GM06990 (cell line): ENCODE measurements at regions not wholly inside any gene's neighbourhood (a gene's known extent, or its start where the extent isn't known, plus 50 kb on each side); places are given as distances from the start of the nearest gene placed in this dataset.

Source experiments
- DNase-seq: peaks from one replicate; pipeline ENCODE4 v3.0.0-alpha.2; 2011; ENCODE audit not compliant: insufficient read length; ENCODE audit errors: extremely low read depth
- H3K27me3 ChIP-seq: replicated peaks from 2 replicates; pipeline ENCODE4 v1.6.0; 2011; ENCODE audit warnings: low read length; ENCODE audit not compliant: control insufficient read depth, insufficient read depth
- H3K36me3 ChIP-seq: 2 replicates; pipeline ENCODE4 v1.5.1; 2011; ENCODE audit warnings: low read length; ENCODE audit not compliant: control insufficient read depth, insufficient read depth
- H3K4me3 ChIP-seq: replicated peaks from 2 replicates; pipeline ENCODE4 v1.5.1; 2011; ENCODE audit warnings: low read depth, mild to moderate bottlenecking, control low read depth, low read length
- TF ChIP-seq, protein P1 (sequence below): IDR thresholded peaks from 2 replicates; pipeline ENCODE4 v1.5.1; 2011; ENCODE audit warnings: low read length, control low read depth, mild to moderate bottlenecking, inconsistent platforms; ENCODE audit not compliant: insufficient read depth, poor library complexity, severe bottlenecking

DNA sequence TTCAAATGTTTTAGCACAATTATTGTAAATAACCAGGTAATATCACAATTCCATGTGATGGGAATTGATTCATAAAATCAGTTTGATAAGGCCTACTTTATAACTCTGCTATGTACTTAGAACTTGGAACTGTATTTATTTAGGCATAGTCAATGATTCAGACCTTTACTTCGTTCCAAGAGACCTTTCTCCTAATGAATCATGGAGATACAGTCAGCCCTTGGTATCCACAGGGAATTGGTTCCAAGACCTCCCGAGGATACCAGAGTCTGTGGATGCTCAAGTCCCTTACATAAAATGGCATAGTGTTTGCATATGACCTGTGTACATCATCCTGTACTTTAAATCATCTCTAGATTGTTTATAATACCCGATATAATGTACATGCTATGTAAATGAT, 60.8 kb upstream of the UMPS start:
- TF ChIP-seq, protein P1, sequence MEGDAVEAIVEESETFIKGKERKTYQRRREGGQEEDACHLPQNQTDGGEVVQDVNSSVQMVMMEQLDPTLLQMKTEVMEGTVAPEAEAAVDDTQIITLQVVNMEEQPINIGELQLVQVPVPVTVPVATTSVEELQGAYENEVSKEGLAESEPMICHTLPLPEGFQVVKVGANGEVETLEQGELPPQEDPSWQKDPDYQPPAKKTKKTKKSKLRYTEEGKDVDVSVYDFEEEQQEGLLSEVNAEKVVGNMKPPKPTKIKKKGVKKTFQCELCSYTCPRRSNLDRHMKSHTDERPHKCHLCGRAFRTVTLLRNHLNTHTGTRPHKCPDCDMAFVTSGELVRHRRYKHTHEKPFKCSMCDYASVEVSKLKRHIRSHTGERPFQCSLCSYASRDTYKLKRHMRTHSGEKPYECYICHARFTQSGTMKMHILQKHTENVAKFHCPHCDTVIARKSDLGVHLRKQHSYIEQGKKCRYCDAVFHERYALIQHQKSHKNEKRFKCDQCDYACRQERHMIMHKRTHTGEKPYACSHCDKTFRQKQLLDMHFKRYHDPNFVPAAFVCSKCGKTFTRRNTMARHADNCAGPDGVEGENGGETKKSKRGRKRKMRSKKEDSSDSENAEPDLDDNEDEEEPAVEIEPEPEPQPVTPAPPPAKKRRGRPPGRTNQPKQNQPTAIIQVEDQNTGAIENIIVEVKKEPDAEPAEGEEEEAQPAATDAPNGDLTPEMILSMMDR, result no peak
- H3K4me3 ChIP-seq, result no peak overlapping the region
- no peak for DNase-seq
- H3K27me3 ChIP-seq, result no peaks in the 10 kb centered on the region
- H3K36me3 ChIP-seq, result no peaks in the 10 kb centered on the region

DNA sequence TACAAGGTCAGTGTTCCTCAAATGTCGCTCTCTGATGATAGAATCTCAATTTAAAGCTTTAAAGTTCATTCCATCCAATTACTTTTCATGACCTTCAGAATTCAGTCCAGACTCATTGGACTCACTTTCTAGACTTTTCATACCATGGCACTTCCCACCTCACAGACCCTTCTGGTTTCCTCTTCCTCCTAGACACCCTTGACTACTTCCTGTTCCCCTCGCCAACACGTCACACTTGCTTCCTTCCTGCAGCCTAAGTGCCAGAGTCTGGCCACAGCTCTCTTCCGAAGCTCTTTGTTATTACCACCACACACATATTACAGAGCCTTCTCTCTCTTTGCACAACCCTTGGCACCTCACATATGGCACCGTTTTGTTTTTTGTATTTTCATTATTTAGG, 59.1 kb upstream of the UMPS start:
- Histone ChIP-seq H3K27me3 (no peaks in the 10 kb centered on the region), H3K4me3 (no peak overlapping the region), H3K36me3 (no peaks in the 10 kb centered on the region)
- TF ChIP-seq, protein P1, result no peak
- no peak for DNase-seq

DNA sequence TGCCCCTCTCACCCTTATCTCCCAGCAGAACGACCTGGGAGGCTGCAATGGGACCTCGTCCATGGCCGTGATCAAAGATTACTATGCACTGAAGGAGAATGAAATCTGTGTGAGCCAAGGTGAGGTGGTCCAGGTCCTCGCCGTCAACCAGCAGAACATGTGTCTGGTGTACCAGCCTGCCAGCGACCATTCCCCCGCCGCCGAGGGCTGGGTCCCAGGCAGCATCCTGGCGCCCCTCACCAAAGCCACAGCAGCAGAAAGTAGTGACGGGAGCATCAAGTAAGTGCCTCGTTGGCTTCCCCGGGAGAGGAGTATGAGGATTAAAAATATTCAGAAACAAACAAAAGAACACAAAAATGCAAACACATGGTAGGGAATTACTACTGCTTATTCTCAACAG, 55.9 kb upstream of the UMPS start:
- TF ChIP-seq, protein P1, result no peak
- H3K4me3 ChIP-seq, result no peak overlapping the region
- no peaks in the 10 kb centered on the region for H3K36me3 ChIP-seq
- no peak for DNase-seq
- no peaks in the 10 kb centered on the region for H3K27me3 ChIP-seq

DNA sequence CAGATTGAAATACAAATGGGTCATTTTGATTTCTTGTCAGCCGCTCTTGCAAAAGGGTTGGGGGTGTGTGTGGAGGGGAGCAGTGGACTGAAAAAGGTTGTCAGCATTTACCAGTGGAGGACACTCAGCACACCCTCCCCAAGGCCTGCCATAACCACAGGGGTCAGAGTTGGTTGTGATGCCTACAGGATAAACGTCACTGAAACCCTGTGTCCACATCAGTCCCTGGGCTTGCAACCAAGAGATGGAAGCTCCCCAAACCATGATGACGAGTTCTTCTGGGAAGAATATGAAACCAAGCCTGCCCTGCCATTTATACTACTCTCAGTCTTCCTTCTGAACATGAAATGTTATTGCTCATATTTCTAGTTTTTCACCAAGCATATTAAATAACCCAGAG, 54.0 kb upstream of the UMPS start:
- TF ChIP-seq, protein P1, result no peak
- Histone ChIP-seq H3K4me3 (no peak overlapping the region), H3K36me3 (no peaks in the 10 kb centered on the region), H3K27me3 (no peaks in the 10 kb centered on the region)
- no peak for DNase-seq

DNA sequence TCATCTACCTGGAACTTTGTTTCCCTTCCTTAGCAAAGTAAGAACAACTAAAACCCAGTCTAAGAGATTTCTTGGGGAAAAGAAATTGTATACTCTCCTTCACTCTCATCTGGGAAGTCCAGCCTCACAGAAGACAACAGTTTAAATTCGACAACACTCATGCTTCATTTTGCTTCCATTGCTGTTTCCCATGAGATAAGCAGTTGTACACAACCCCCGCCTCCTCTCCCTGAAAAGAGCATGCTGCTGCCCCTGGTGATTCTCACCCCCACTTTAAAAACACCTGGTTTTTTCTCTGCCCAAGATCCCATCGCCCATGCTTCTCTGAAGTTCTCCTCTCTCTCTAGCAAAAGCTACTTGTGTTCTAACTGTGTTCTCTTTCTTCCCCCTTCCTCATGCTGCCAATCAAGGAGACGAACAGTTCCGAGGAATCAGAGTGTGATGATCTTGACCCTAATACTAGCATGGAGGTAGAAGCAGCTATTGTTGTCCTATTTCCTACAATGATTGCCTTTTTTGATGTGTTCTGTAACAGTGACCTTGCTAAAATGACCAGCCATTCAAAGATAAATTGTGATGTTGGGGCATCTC, 51.1 kb upstream of the UMPS start:
- H3K4me3 ChIP-seq, result no peak overlapping the region
- TF ChIP-seq, protein P1, result no peak
- H3K27me3 ChIP-seq, result no peaks in the 10 kb centered on the region
- no peak for DNase-seq
- H3K36me3 ChIP-seq, result no peaks in the 10 kb centered on the region
